ENCODE measurements at regions not wholly inside any gene's neighbourhood (a gene's known extent, or its start where the extent isn't known, plus 50 kb on each side); places are given as distances from the start of the nearest gene placed in this dataset.

DNA sequence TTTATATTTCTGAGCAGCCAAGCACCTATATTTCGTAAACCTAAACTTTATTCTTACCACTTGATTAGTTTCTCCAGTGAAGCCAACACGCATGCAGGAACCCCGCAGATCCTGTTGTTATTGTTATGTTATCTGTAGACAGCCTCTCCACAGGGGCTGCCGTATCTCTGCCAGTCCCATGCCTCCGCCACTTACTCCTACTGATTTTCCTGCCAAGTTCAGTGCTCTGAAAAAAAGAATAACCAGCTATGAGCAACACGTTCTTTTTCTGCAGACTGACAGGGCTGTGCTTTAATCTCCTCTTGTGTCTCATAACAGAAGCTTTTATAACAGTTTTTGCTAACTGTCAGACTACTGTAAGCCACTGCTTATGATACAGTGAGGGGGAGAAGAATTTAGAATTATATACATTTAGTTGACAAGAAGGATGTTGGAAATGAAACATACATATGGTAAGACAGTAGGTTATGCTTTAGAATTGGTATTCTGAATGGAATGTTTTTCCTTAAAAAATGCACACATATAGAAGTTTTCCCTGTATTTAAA is 347.4 kb downstream of the SI start:
- TF ChIP-seq, protein P1, sequence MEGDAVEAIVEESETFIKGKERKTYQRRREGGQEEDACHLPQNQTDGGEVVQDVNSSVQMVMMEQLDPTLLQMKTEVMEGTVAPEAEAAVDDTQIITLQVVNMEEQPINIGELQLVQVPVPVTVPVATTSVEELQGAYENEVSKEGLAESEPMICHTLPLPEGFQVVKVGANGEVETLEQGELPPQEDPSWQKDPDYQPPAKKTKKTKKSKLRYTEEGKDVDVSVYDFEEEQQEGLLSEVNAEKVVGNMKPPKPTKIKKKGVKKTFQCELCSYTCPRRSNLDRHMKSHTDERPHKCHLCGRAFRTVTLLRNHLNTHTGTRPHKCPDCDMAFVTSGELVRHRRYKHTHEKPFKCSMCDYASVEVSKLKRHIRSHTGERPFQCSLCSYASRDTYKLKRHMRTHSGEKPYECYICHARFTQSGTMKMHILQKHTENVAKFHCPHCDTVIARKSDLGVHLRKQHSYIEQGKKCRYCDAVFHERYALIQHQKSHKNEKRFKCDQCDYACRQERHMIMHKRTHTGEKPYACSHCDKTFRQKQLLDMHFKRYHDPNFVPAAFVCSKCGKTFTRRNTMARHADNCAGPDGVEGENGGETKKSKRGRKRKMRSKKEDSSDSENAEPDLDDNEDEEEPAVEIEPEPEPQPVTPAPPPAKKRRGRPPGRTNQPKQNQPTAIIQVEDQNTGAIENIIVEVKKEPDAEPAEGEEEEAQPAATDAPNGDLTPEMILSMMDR (IDR thresholded peaks at IDR 0.05), result no peak
- no peak for TF ChIP-seq ZFX (IDR thresholded peaks at IDR 0.05; ENCODE audit: borderline replicate concordance)
